Ovary (tissue), 7 donors: ENCODE measurements at regions not wholly inside any gene's neighbourhood (a gene's known extent, or its start where the extent isn't known, plus 50 kb on each side); places are given as distances from the start of the nearest gene placed in this dataset.
"Not testable (repeated sequence)": the region's sequence is repeated elsewhere in the genome, so short reads cannot be mapped to it uniquely, and the experiment has no call there.

ENCODE experiments used
- DNase-seq, 5 donors: peaks; one replicate each; pipeline ENCODE4 v3.0.0-alpha.2; 2019 to 2020
- H3K27ac ChIP-seq, 2 donors: fragments of 200-600 bp; one replicate each; pipeline versions ENCODE4 v1.5.1 to v1.8.0; 2019 to 2022
- H3K27me3 ChIP-seq: fragments of 200-600 bp; one replicate; pipeline ENCODE4 v1.8.0; 2022
- H3K36me3 ChIP-seq: fragments of 200-600 bp; sonication (generic); one replicate; pipeline ENCODE4 v1.5.1; 2019
- H3K4me1 ChIP-seq: one replicate; pipeline ENCODE4 v1.8.1; 2013; ENCODE audit warnings: mild to moderate bottlenecking, moderate library complexity; ENCODE audit not compliant: insufficient read depth
- H3K4me3 ChIP-seq: fragments of 200-600 bp; sonication (generic); one replicate; pipeline ENCODE4 v1.5.1; 2017
- H3K9me3 ChIP-seq, 2 donors: fragments of 200-600 bp in 1 of 2; sonication (generic) in 1 of 2; one replicate each; pipeline versions ENCODE4 v1.5.1 to v1.8.1; 2013 to 2019; ENCODE audit warnings: mild to moderate bottlenecking in 1 of 2, moderate library complexity in 1 of 2
- EP300 ChIP-seq: sonication (generic); formaldehyde crosslinking; IDR thresholded peaks from one replicate; pipeline ENCODE4 v1.6.1; 2017; ENCODE audit warnings: antibody characterized with exemption
- POLR2A ChIP-seq: fragments of 450-650 bp; IDR thresholded peaks from one replicate; pipeline ENCODE4 v1.6.1; 2017; ENCODE audit warnings: antibody characterized with exemption, mild to moderate bottlenecking, moderate library complexity
- WGBS, 3 donors: extraction: QIAGEN DNeasy Blood & Tissue Kit in 1 of 3; methylation state at CpG; one replicate each; pipeline versions ENCODE4 v1.1.5 to v1.1.7; 2013 to 2017; 5-methylcytosine and 5-hydroxymethylcytosine counted together
- intact Hi-C, 4 donors: fragments of 100-400 bp; cut with DNase I; formaldehyde crosslinking; loops; one replicate each; pipeline versions ENCODE4 v1.11.0 to v1.15.1; 2022 to 2023
- TF ChIP-seq, protein P1 (sequence below), 3 donors: fragments of 450-650 bp in 2 of 3; fragments of 200-600 bp in 1 of 3; IDR thresholded peaks; one replicate each; pipeline versions ENCODE4 v1.5.1 to v1.8.0; 2016 to 2022; ENCODE audit warnings: antibody characterized with exemption in 3 of 3, mild to moderate bottlenecking in 1 of 3
- donor health status: DM: no; HTN: no; CAD: no; lungs with moderate emphysema.
- donor health status: DM: no; HTN: no; CAD: no.
- donor health status: Bipolar disorder and iron deficiency.
- donor health status: DM: no; HTN: no; CAD: no.
- donor health status: DM: yes; HTN: yes; CAD: no.

DNA sequence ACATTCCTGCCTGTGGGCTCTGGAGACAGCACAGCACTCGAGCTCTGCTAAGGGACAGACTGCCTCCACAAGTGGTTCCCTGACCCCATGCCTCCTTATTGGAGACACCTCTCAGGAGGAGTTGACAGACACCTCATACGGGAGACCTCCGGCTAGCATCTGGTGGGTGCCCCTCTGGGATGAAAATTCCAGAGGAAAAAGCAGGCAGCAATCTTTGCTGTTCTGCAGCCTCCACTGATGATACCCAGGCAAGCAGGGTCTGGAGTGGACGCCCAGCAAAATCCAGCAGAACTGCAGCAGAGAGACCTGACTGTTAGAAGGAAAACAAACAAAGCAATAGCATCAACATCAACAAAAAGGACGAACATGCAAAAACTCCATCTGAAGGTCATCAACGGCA, 639.4 kb downstream of the SLC16A7 start:
- intact Hi-C loops = no loop called here
- no peaks in the 10 kb centered on the region for H3K36me3 ChIP-seq
- WGBS, 3 donors = 74 to 88% (median 75%) methylated on average over 6 of the region's 6 CpGs
- no peak overlapping the region for H3K27ac ChIP-seq
- no peaks in the 10 kb centered on the region for H3K4me1 ChIP-seq
- H3K27me3 ChIP-seq = no peaks in the 10 kb centered on the region
- TF ChIP-seq, protein P1, sequence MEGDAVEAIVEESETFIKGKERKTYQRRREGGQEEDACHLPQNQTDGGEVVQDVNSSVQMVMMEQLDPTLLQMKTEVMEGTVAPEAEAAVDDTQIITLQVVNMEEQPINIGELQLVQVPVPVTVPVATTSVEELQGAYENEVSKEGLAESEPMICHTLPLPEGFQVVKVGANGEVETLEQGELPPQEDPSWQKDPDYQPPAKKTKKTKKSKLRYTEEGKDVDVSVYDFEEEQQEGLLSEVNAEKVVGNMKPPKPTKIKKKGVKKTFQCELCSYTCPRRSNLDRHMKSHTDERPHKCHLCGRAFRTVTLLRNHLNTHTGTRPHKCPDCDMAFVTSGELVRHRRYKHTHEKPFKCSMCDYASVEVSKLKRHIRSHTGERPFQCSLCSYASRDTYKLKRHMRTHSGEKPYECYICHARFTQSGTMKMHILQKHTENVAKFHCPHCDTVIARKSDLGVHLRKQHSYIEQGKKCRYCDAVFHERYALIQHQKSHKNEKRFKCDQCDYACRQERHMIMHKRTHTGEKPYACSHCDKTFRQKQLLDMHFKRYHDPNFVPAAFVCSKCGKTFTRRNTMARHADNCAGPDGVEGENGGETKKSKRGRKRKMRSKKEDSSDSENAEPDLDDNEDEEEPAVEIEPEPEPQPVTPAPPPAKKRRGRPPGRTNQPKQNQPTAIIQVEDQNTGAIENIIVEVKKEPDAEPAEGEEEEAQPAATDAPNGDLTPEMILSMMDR (IDR thresholded peaks at IDR 0.05) = no peak
- TF ChIP-seq POLR2A (no peak), EP300 (no peak)
- no peaks in the 10 kb centered on the region for H3K9me3 ChIP-seq
- H3K4me3 ChIP-seq = no peak overlapping the region
- no peak for DNase-seq

DNA sequence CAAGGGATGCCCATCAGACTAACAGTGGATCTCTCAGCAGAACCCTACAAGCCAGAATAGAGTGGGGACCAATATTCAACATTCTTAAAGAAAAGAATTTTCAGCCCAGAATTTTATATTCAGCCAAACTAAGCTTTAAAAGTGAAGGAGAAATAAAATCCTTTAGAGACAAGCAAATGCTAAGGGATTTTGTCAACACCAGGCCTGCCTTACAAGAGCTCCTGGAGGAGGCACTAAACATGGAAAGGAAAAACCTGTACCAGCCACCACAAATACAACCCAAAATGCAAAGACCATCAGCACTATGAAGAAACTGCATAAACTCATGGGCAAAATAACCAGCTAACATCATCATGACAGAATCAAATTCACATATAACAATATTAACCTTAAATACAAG, 640.6 kb downstream of the SLC16A7 start:
- H3K27me3 ChIP-seq, intact Hi-C loops, H3K4me1 ChIP-seq, DNase-seq, H3K36me3 ChIP-seq, H3K27ac ChIP-seq, H3K4me3 ChIP-seq, H3K9me3 ChIP-seq: not testable (repeated sequence)

DNA sequence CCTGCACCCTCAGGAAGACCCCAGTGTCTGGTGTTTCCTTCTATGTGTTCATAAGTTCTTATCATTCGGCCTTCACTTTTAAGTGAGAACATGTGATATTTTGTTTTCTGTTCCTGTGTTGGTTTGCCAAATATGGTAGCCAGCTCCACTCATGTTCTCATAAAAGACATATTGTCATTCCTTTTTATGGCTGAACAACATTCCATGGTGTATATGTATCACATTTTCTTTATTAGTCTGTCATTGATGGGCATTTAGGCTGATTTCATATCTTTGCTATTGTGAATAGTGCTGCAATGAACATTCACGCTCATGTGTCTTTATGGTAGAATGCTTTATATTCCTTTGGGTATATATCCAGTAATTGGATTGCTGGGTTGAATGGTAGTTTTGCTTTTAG, 645.1 kb downstream of the SLC16A7 start:
- 69 to 88% (median 79%) methylated on average over 2 of the region's 2 CpGs for WGBS, 3 donors
- TF ChIP-seq POLR2A (no peak), EP300 (no peak)
- TF ChIP-seq, protein P1 (IDR thresholded peaks at IDR 0.05) = no peak
- DNase-seq = no peak
- no peaks in the 10 kb centered on the region for H3K4me1 ChIP-seq
- no peak overlapping the region for H3K27ac ChIP-seq
- intact Hi-C loops = no loop called here
- H3K27me3 ChIP-seq = no peaks in the 10 kb centered on the region
- H3K9me3 ChIP-seq = no peaks in the 10 kb centered on the region
- no peaks in the 10 kb centered on the region for H3K36me3 ChIP-seq
- H3K4me3 ChIP-seq = no peak overlapping the region

DNA sequence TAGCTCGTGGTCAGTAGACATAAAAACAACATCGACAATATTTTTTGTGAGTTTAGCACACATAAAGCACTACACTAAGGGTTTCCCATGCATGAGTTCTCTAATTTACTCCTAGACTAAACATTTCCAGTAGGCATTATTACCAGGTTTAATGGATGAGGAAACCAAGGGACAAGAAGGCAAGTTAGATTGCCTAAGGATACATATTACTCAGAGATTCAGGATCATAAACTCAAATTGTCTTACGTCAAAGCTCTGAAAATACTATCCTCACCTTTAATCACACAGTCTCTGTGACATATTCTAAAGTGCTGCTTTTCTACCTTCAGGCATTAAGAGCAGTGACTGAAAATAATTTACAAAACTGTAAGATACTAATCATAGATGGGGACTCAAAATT, 655.3 kb downstream of the SLC16A7 start:
- intact Hi-C loops = no loop called here
- 30 to 32% (median 31%) methylated on average over 3 of the region's 3 CpGs for WGBS, 3 donors

DNA sequence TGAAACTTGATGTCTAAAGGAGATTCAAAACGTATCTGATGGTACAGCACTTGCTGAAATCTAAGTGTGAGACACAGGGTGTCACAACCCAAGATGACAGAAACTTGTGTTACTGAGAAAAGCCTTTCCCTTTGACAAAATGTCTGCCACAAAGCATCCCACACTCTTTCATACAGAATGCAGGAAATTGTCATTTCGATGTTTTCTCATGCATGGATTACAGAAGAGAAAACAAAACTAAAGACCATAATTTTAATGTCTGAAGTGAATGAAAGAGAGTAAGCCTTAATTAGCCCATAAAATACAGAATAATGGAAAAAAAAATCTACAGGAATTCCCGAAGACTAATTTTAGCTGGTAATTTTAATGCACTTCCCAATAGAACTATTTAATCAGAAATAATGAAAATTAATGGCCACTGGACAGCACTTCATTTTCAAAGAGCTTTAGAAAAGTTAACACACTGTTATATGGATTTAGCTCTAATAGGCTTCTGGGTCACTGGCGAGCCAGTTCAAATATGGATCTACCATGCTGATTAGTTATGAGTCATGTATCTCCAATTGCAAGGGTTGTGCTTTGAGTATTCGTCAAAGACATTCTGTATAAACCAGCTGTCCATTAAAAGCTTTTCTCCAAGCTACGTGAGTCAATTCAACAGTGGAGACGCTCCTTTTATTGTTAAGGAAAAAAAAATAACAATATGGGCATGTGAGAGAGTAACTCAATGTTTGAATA, 656.7 kb downstream of the SLC16A7 start:
- Histone ChIP-seq H3K36me3 (no peaks in the 10 kb centered on the region), H3K27ac (no peak overlapping the region), H3K4me1 (no peaks in the 10 kb centered on the region), H3K9me3 (no peaks in the 10 kb centered on the region), H3K4me3 (no peak overlapping the region), H3K27me3 (no peaks in the 10 kb centered on the region)
- no peak for DNase-seq
- intact Hi-C loops = no loop called here
- 80 to 85% (median 84%) methylated on average over 7 of the region's 7 CpGs for WGBS, 3 donors
- no peak for TF ChIP-seq POLR2A
- no peak for TF ChIP-seq EP300
- TF ChIP-seq, protein P1 (IDR thresholded peaks at IDR 0.05) = no peak

More for the DNA sequence above, 655.3 kb downstream of the SLC16A7 start:
- DNase-seq = no peak
- no peak overlapping the region for H3K27ac ChIP-seq
- H3K27me3 ChIP-seq = no peaks in the 10 kb centered on the region
- H3K4me1 ChIP-seq = no peaks in the 10 kb centered on the region
- no peaks in the 10 kb centered on the region for H3K36me3 ChIP-seq
- no peaks in the 10 kb centered on the region for H3K9me3 ChIP-seq
- TF ChIP-seq EP300 (no peak), POLR2A (no peak)
- TF ChIP-seq, protein P1 (IDR thresholded peaks at IDR 0.05) = no peak
- no peak overlapping the region for H3K4me3 ChIP-seq
